ENCODE measurements at regions not wholly inside any gene's neighbourhood (a gene's known extent, or its start where the extent isn't known, plus 50 kb on each side); places are given as distances from the start of the nearest gene placed in this dataset.
"Not testable (repeated sequence)": the region's sequence is repeated elsewhere in the genome, so short reads cannot be mapped to it uniquely, and the experiment has no call there.

DNA sequence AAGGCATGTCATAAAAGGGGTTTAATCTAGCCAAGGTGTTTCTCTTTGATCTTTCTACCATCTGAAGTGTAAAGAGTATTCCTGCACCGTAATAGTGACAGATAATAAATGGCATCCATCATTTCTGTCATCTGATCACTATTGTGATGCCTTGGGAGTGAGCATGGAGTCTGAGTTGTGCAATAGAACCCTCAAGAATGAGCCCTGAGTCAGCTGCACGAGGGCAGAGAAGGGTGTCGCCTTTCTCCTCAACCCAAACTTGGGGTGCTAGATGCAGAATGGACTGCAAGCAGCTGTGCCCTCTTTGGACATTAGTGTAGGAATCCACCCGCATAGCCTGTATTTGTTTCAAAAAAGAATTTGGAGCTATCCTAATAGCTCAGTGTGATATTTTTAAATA, 115.2 kb downstream of the ZNF37A start:
- no peak for TF ChIP-seq CTCF (IDR thresholded peaks at IDR 0.05; ENCODE audit: borderline replicate concordance, insufficient read depth, low read depth, low read length)
- H3K4me3 ChIP-seq (ENCODE audit: low read depth, low read length) = no peak overlapping the region

DNA sequence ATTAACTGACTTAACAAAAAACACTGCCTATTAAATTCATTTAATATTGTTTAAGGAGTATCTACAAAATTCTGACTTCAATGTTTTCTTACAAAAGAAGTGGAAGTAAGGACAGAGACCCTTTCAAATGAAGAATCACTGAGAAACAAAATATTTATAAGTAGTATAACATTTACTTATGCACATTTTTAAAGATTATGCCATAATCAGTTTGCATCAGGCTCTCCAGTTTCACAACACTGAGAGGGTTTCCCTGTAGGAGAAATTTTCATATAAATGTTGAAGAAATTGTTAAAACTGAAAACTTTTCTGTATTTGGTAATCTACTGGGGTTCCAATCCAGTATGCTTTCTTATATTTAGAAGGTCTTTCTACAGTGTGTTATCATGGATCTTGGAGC, 115.6 kb downstream of the ZNF37A start:
- not testable (repeated sequence) for H3K4me3 ChIP-seq (ENCODE audit: low read depth, low read length)

GRCh38 chr10:38212460-38212859, 118.3 kb downstream of the ZNF37A start:
- H3K4me3 ChIP-seq (ENCODE audit: low read depth, low read length) = no peak overlapping the region
- no peak for TF ChIP-seq CTCF (IDR thresholded peaks at IDR 0.05; ENCODE audit: borderline replicate concordance, insufficient read depth, low read depth, low read length)

DNA sequence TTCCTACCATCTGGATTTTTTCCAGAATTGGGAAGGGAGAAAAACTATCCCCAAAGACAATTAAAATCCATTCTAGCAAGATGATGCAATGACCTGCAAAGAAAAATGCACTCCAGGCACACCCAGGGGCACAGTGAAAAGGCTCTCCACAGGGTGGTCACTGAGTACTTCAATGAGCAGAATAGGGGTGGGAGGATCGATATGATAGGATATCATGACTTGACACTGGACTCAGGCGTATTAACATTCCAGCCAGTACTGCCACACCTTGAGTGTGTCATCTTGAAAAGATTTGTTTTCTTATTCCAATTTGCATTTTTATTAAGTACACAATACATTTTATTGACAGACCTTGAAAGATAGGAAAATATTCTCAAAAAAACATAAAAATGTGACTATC, 132.2 kb downstream of the ZNF37A start:
- no peak for TF ChIP-seq CTCF (IDR thresholded peaks at IDR 0.05; ENCODE audit: borderline replicate concordance, insufficient read depth, low read depth, low read length)
- H3K4me3 ChIP-seq (ENCODE audit: low read depth, low read length) = no peak overlapping the region

DNA sequence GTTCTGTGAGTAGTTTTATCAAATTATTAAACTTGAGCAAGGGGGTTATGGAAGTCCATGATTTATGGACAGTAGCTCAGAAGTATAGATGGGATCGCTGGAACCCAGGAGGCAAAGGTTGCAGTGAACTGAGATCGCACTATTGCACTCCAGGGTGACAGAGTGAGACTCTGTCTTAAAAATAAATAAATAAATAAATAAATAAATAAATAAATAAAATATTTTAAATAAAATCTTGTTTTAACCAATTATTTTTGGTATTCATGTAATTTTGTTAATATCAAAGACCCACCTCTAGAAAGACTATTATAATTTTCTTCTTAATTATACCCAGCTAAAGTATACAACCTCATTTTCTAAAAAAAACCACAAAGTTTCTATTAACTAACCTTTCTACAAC, 134.3 kb downstream of the ZNF37A start:
- H3K4me3 ChIP-seq (ENCODE audit: low read depth, low read length) = no peak overlapping the region
- TF ChIP-seq CTCF (IDR thresholded peaks at IDR 0.05; ENCODE audit: borderline replicate concordance, insufficient read depth, low read depth, low read length) = no peak

GRCh38 chr10:38238479-38238878, 144.3 kb downstream of the ZNF37A start:
- not testable (repeated sequence) for H3K4me3 ChIP-seq (ENCODE audit: low read depth, low read length)

GRCh38 chr10:38242061-38242649, 148.0 kb downstream of the ZNF37A start:
- H3K4me3 ChIP-seq (ENCODE audit: low read depth, low read length) = not testable (repeated sequence)

DNA sequence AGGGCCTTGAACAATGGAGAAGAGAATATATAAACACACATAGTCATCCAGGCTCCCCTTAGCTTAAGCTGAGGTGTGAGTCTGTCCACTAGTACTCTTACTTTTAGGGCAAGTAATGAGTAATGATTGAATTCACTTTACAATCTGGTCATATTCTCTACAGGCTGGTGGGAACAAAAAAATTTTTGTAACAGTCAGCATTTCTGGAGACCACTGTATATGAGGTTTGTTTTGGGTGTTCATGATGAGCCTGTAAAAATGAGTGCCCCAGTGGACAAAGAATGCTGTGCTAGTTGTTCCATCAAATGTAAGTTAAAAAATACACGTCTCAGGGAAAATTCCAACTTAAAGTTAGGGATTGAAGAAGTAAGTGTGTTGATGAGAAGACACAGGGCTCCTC, 154.0 kb downstream of the ZNF37A start:
- not testable (repeated sequence) for H3K4me3 ChIP-seq (ENCODE audit: low read depth, low read length)

- H3K4me3 ChIP-seq (ENCODE audit: low read depth, low read length) = not testable (repeated sequence)
Measured at GRCh38 chr10:38252551-38252950, 158.4 kb downstream of the ZNF37A start.

GRCh38 chr10:38267555-38267954, 173.4 kb downstream of the ZNF37A start:
- H3K4me3 ChIP-seq (ENCODE audit: low read depth, low read length) = not testable (repeated sequence)

DNA sequence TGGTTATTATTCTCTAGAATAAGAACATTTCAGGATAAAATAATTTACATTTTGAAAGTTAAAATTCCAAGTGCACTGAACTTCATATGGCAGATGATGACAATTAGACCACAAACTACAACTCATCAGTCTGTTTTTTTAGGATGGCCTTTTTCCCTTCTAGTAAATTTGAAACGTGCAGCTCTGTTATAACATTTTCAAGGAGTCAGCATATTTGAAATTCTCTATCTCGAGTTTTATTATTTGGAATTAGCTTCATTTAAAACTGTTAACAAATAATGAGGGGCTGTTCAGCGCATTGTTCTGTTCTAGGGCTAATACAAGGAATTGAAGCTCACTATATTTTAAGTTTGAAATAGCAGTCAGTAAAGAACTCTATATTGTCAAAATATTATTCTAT, 176.9 kb downstream of the ZNF37A start:
- H3K4me3 ChIP-seq (ENCODE audit: low read depth, low read length) = not testable (repeated sequence)

DNA sequence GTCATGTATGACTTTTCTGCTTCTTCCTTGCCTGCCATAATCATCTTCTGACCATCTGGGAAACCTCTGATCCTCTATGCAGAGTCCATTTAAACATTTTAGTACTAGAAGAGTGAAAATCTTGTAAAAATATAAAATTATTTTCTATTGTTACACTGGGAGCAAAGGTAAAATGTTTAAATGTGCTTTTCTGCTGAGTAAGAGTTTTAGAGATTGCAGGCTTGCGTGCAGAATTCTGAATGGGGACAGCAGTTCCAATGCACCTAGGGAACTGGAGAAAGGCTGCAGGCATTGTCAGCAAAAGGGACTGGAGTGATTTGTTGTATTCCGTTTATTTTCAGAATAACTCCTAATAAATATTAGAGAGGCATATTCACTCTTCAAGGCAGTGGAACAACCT, 180.7 kb downstream of the ZNF37A start:
- not testable (repeated sequence) for H3K4me3 ChIP-seq (ENCODE audit: low read depth, low read length)

- H3K4me3 ChIP-seq (ENCODE audit: low read depth, low read length) = not testable (repeated sequence)
Measured at GRCh38 chr10:38292560-38292959, 198.4 kb downstream of the ZNF37A start.

- not testable (repeated sequence) for H3K4me3 ChIP-seq (ENCODE audit: low read depth, low read length)
Measured at GRCh38 chr10:38310111-38310510, 216.0 kb downstream of the ZNF37A start.

DNA sequence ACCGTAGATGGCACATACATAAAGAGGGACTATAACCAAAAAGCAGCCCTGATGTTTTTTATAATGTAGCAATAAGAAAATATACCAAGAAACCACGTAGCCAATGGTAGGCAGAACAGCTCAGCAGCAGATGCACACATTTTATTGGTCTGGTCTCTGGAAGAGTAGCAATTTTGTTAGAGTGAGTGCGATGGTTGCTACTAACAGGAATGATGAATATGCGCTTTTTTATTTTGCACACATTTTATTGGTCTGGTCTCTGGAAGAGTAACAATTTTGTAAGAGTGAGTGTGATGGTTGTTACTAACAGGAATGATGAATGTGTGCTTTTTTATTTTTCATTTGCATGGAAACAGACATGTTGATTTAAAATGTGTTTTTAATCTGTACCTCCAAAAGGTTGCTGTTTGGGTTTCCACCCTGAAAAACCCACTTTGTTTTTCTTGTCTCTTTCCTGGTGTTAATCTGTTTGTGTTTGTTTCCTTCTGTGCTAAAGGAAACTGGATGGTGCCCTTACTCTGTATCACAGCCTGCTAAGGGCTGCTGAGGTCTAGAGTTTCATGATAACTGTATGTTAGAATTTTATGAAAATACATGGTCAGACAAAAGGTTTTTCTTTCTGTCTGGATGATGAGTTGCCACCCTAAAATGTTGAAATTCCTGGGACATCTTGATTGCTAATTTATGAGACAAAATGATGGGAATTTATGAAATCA, 221.1 kb downstream of the ZNF37A start:
- not testable (repeated sequence) for H3K4me3 ChIP-seq (ENCODE audit: low read depth, low read length)

- H3K4me3 ChIP-seq (ENCODE audit: low read depth, low read length) = not testable (repeated sequence)
Measured at GRCh38 chr10:38321393-38321792, 227.3 kb downstream of the ZNF37A start.
